GM23338 (cell line): ENCODE measurements at regions not wholly inside any gene's neighbourhood (a gene's known extent, or its start where the extent isn't known, plus 50 kb on each side); places are given as distances from the start of the nearest gene placed in this dataset.

Source experiments
- ATAC-seq: fragments of 200-7000 bp; cut with Tn5 transposase; 3 replicates; pipeline ENCODE4 v1.9.1; 2020
- DNase-seq: peaks from one replicate; pipeline ENCODE4 v3.0.0-alpha.2; 2015; ENCODE audit warnings: low spot score
- H2AFZ ChIP-seq: fragments of 200-600 bp; sonication (generic); 2 replicates; pipeline ENCODE4 v1.8.0; 2016; ENCODE audit warnings: antibody characterized with exemption, mild to moderate bottlenecking, moderate library complexity
- H3F3A ChIP-seq: fragments of 200-600 bp; sonication (generic); replicated peaks from 2 replicates; pipeline ENCODE4 v1.8.0; 2017; ENCODE audit warnings: antibody characterized with exemption, mixed run types, low read depth
- H3K27ac ChIP-seq: fragments of 200-600 bp; sonication (generic); 2 replicates; pipeline ENCODE4 v1.6.1; 2016; ENCODE audit warnings: low read depth
- H3K27me3 ChIP-seq: fragments of 200-600 bp; sonication (generic); 2 replicates; pipeline ENCODE4 v1.8.0; 2016; ENCODE audit warnings: mild to moderate bottlenecking, mixed run types, moderate library complexity; ENCODE audit not compliant: insufficient read depth
- H3K36me3 ChIP-seq: fragments of 200-600 bp; sonication (generic); 2 replicates; pipeline ENCODE4 v1.8.0; 2016; ENCODE audit warnings: mild to moderate bottlenecking; ENCODE audit not compliant: insufficient read depth
- H3K4me1 ChIP-seq: fragments of 200-600 bp; sonication (generic); 2 replicates; pipeline ENCODE4 v1.8.0; 2016; ENCODE audit warnings: mild to moderate bottlenecking, moderate library complexity; ENCODE audit not compliant: insufficient read depth
- H3K4me2 ChIP-seq: fragments of 200-600 bp; sonication (generic); 2 replicates; pipeline ENCODE4 v1.7.1; 2017; ENCODE audit warnings: mixed run types
- H3K4me3 ChIP-seq: fragments of 200-600 bp; sonication (generic); 2 replicates; pipeline ENCODE4 v1.6.1; 2016; ENCODE audit warnings: mixed run types
- H3K79me2 ChIP-seq: fragments of 200-600 bp; sonication (generic); replicated peaks from 2 replicates; pipeline ENCODE4 v1.8.0; 2017; ENCODE audit warnings: mild to moderate bottlenecking; ENCODE audit not compliant: insufficient read depth
- H3K9me2 ChIP-seq: fragments of 200-600 bp; sonication (generic); 2 replicates; pipeline ENCODE4 v1.8.0; 2017; ENCODE audit not compliant: insufficient read depth
- H4K20me1 ChIP-seq: fragments of 200-600 bp; sonication (generic); replicated peaks from 2 replicates; pipeline ENCODE4 v1.8.0; 2017; ENCODE audit warnings: mild to moderate bottlenecking; ENCODE audit not compliant: insufficient read depth
- H3K27ac Mint-ChIP-seq: 2 replicates; pipeline ENCODE4 v1.8.0; 2020; ENCODE audit warnings: inconsistent platforms, mild to moderate bottlenecking, moderate library complexity, mixed read lengths
- H3K27me3 Mint-ChIP-seq: 3 replicates; pipeline ENCODE4 v1.8.0; 2022; ENCODE audit warnings: low read depth, mild to moderate bottlenecking, moderate library complexity, mixed read lengths, inconsistent platforms; ENCODE audit not compliant: insufficient read depth, poor library complexity
- H3K36me3 Mint-ChIP-seq: 3 replicates; pipeline ENCODE4 v1.8.0; 2021; ENCODE audit warnings: low read depth, mild to moderate bottlenecking, inconsistent platforms, moderate library complexity, mixed read lengths
- H3K4me1 Mint-ChIP-seq: 3 replicates; pipeline ENCODE4 v1.8.0; 2020; ENCODE audit warnings: mild to moderate bottlenecking, inconsistent platforms, mixed read lengths
- H3K4me3 Mint-ChIP-seq: 3 replicates; pipeline ENCODE4 v1.8.0; 2021; ENCODE audit warnings: moderate library complexity, mild to moderate bottlenecking, inconsistent platforms, mixed read lengths
- H3K9me3 Mint-ChIP-seq: 3 replicates; pipeline ENCODE4 v1.8.0; 2020; ENCODE audit warnings: moderate library complexity, mild to moderate bottlenecking, inconsistent platforms, mixed read lengths
- CTCF ChIP-seq, 2 experiments: fragments of 200-600 bp in 1 of 2; sonication (generic) in 1 of 2; conservative IDR thresholded peaks; 2 replicates each; pipeline versions ENCODE4 v1.5.1 to v1.6.1; 2016 to 2017; ENCODE audit warnings: antibody characterized with exemption in 2 of 2, low read depth in 2 of 2, mild to moderate bottlenecking in 2 of 2, moderate library complexity in 1 of 2
- ETS1 ChIP-seq: IDR thresholded peaks from 2 replicates; pipeline ENCODE4 v1.6.1; 2016; ENCODE audit warnings: antibody characterized with exemption
- EZH2 ChIP-seq: fragments of 200-600 bp; sonication (generic); IDR thresholded peaks from one replicate; pipeline ENCODE4 v1.8.0; 2017; ENCODE audit warnings: antibody characterized with exemption, mild to moderate bottlenecking, low read depth; ENCODE audit not compliant: unreplicated experiment
- EZH2phosphoT487 ChIP-seq: fragments of 200-600 bp; sonication (generic); IDR thresholded peaks from one replicate; pipeline ENCODE4 v1.8.1; 2018; ENCODE audit warnings: antibody characterized with exemption; ENCODE audit not compliant: unreplicated experiment
- ZNF114 ChIP-seq: fragments of 250-450 bp; sonication (Bioruptor Pico); IDR thresholded peaks from 2 replicates; pipeline ENCODE4 v1.5.0; 2020; ENCODE audit warnings: mild to moderate bottlenecking, moderate library complexity
- TF ChIP-seq, protein P1 (sequence below): fragments of 250-450 bp; sonication (Bioruptor Pico); IDR thresholded peaks from 2 replicates; pipeline ENCODE4 v1.5.0; 2020; ENCODE audit warnings: mild to moderate bottlenecking, moderate library complexity

- peak overlapping the region; percentile 38; the same call in 1 of the 2 replicates for H2AFZ ChIP-seq
- H3K27me3 Mint-ChIP-seq: no peaks in the 10 kb centered on the region
- no peak for ATAC-seq
Measured at GRCh38 chr14:98161356-98161755, 1110.6 kb downstream of the BCL11B start.

More at GRCh38 chr14:98161356-98161755, 1110.6 kb downstream of the BCL11B start:
- no peaks in the 10 kb centered on the region for H3F3A ChIP-seq
- Mint-ChIP-seq H3K4me1 (peaks cover 18% of the 10 kb centered on the region), H3K27ac (no peak overlapping the region), H3K4me3 (no peak overlapping the region), H3K9me3 (no peaks in the 10 kb centered on the region), H3K36me3 (no peaks in the 10 kb centered on the region)
- H3K79me2 ChIP-seq: no peaks in the 10 kb centered on the region
- no peaks in the 10 kb centered on the region for H4K20me1 ChIP-seq
- no peaks in the 10 kb centered on the region for H3K36me3 ChIP-seq
- H3K9me2 ChIP-seq: no peaks in the 10 kb centered on the region
- H3K27ac ChIP-seq: no peak overlapping the region
- H3K4me1 ChIP-seq: peaks cover 10% of the 10 kb centered on the region; the same call in 1 of the 2 replicates
- H3K27me3 ChIP-seq: no peaks in the 10 kb centered on the region
- H3K4me2 ChIP-seq: no peak overlapping the region
- no peak overlapping the region for H3K4me3 ChIP-seq
- DNase-seq: no peak
- TF ChIP-seq, protein P1, sequence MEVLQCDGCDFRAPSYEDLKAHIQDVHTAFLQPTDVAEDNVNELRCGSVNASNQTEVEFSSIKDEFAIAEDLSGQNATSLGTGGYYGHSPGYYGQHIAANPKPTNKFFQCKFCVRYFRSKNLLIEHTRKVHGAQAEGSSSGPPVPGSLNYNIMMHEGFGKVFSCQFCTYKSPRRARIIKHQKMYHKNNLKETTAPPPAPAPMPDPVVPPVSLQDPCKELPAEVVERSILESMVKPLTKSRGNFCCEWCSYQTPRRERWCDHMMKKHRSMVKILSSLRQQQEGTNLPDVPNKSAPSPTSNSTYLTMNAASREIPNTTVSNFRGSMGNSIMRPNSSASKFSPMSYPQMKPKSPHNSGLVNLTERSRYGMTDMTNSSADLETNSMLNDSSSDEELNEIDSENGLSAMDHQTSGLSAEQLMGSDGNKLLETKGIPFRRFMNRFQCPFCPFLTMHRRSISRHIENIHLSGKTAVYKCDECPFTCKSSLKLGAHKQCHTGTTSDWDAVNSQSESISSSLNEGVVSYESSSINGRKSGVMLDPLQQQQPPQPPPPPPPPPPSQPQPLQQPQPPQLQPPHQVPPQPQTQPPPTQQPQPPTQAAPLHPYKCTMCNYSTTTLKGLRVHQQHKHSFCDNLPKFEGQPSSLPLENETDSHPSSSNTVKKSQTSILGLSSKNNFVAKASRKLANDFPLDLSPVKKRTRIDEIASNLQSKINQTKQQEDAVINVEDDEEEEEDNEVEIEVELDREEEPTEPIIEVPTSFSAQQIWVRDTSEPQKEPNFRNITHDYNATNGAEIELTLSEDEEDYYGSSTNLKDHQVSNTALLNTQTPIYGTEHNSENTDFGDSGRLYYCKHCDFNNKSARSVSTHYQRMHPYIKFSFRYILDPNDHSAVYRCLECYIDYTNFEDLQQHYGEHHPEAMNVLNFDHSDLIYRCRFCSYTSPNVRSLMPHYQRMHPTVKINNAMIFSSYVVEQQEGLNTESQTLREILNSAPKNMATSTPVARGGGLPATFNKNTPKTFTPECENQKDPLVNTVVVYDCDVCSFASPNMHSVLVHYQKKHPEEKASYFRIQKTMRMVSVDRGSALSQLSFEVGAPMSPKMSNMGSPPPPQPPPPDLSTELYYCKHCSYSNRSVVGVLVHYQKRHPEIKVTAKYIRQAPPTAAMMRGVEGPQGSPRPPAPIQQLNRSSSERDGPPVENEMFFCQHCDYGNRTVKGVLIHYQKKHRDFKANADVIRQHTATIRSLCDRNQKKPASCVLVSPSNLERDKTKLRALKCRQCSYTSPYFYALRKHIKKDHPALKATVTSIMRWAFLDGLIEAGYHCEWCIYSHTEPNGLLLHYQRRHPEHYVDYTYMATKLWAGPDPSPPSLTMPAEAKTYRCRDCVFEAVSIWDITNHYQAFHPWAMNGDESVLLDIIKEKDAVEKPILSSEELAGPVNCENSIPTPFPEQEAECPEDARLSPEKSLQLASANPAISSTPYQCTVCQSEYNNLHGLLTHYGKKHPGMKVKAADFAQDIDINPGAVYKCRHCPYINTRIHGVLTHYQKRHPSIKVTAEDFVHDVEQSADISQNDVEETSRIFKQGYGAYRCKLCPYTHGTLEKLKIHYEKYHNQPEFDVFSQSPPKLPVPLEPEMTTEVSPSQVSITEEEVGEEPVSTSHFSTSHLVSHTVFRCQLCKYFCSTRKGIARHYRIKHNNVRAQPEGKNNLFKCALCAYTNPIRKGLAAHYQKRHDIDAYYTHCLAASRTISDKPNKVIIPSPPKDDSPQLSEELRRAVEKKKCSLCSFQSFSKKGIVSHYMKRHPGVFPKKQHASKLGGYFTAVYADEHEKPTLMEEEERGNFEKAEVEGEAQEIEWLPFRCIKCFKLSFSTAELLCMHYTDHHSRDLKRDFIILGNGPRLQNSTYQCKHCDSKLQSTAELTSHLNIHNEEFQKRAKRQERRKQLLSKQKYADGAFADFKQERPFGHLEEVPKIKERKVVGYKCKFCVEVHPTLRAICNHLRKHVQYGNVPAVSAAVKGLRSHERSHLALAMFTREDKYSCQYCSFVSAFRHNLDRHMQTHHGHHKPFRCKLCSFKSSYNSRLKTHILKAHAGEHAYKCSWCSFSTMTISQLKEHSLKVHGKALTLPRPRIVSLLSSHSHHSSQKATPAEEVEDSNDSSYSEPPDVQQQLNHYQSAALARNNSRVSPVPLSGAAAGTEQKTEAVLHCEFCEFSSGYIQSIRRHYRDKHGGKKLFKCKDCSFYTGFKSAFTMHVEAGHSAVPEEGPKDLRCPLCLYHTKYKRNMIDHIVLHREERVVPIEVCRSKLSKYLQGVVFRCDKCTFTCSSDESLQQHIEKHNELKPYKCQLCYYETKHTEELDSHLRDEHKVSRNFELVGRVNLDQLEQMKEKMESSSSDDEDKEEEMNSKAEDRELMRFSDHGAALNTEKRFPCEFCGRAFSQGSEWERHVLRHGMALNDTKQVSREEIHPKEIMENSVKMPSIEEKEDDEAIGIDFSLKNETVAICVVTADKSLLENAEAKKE (CRISPR knock-in tag): no peak
- TF ChIP-seq ZNF114 (CRISPR knock-in tag) (no peak), CTCF (conservative IDR thresholded peaks at IDR 0.05; ENCODE audit: low read depth in 2 of 2) (no peak), EZH2 (no peak), EZH2phosphoT487 (no peak), ETS1 (no peak)
